Coronary artery (tissue), 2 donors: ENCODE measurements at regions not wholly inside any gene's neighbourhood (a gene's known extent, or its start where the extent isn't known, plus 50 kb on each side); places are given as distances from the start of the nearest gene placed in this dataset.

Experiments used
- DNase-seq: peaks from one replicate; pipeline ENCODE4 v3.0.0-alpha.2; 2017; ENCODE audit warnings: low spot score
- H3K27ac ChIP-seq, 2 donors: fragments of 200-600 bp; sonication (generic); one replicate each; pipeline ENCODE4 v1.5.1; 2016 to 2019
- H3K4me3 ChIP-seq: fragments of 200-600 bp; sonication (generic); 2 replicates; pipeline ENCODE4 v1.5.1; 2016; ENCODE audit warnings: mild to moderate bottlenecking, moderate library complexity
- TF ChIP-seq, protein P1 (sequence below): fragments of 200-600 bp; sonication (generic); IDR thresholded peaks from one replicate; pipeline ENCODE4 v1.5.1; 2019; ENCODE audit warnings: antibody characterized with exemption

DNA sequence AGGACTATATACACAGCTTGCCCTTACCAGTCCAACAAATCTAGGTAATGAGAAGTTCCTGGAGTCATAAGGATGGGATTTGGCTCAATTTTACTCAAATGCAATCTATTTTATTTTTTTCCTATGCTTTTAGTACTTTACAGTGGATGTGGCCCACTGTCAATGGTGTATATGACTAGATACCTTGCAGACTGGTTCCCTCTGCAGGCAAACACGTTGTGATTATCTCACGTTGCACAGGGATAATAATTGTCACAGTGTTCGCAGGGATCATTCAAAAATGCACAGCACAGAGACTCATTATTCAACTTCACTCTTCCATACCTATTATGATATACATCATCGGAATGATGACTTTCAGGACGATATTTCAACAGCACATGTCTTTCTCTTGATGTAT is 359.7 kb downstream of the MBD2 start:
- no peak overlapping the region for H3K27ac ChIP-seq
- no peak overlapping the region for H3K4me3 ChIP-seq
- no peak for DNase-seq
- TF ChIP-seq, protein P1, sequence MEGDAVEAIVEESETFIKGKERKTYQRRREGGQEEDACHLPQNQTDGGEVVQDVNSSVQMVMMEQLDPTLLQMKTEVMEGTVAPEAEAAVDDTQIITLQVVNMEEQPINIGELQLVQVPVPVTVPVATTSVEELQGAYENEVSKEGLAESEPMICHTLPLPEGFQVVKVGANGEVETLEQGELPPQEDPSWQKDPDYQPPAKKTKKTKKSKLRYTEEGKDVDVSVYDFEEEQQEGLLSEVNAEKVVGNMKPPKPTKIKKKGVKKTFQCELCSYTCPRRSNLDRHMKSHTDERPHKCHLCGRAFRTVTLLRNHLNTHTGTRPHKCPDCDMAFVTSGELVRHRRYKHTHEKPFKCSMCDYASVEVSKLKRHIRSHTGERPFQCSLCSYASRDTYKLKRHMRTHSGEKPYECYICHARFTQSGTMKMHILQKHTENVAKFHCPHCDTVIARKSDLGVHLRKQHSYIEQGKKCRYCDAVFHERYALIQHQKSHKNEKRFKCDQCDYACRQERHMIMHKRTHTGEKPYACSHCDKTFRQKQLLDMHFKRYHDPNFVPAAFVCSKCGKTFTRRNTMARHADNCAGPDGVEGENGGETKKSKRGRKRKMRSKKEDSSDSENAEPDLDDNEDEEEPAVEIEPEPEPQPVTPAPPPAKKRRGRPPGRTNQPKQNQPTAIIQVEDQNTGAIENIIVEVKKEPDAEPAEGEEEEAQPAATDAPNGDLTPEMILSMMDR: no peak

DNA sequence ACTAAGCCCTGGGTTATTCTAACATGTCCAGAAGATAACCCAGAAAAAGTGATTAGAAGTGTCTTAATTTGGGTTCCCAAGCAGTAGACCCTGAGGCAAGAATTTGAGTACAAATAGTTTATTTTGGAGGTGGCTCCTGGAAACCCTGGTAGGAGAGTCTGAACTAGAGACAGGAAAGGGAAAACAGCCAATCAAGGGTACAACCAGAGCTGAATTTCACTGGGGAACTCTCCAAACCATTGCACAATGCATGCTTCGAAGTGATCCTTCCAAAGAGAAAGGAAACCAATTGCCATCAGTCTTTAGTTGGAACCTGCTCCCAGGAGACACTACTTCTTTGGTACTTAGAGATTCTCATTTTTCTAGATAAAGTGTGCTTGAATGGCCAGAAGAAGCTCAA is 361.5 kb downstream of the MBD2 start:
- TF ChIP-seq, protein P1: no peak
- DNase-seq: no peak
- Histone ChIP-seq H3K27ac (no peak overlapping the region), H3K4me3 (no peak overlapping the region)

DNA sequence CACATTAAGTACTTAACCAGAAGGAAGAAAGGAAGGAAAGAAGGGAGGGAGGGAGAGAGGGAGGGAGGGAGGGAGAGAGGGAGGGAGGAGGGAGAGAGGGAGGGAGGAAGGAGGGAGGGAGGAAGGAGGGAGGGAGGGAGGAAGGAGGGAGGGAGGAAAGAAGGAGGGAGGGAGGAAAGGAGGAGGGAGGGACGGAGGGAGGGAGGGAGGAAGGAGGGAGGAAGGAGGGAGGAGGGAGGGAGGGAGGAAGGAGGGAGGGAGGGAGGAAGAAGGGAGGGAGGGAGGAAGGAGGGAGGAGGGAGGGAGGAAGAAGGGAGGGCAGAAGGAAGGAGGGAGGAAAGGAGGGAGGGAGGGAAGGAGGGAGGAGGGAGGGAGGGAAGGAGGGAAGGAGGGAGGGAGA is 363.3 kb downstream of the MBD2 start:
- Histone ChIP-seq H3K27ac (no peak overlapping the region), H3K4me3 (no peak overlapping the region)
- DNase-seq: no peak
- TF ChIP-seq, protein P1: no peak

DNA sequence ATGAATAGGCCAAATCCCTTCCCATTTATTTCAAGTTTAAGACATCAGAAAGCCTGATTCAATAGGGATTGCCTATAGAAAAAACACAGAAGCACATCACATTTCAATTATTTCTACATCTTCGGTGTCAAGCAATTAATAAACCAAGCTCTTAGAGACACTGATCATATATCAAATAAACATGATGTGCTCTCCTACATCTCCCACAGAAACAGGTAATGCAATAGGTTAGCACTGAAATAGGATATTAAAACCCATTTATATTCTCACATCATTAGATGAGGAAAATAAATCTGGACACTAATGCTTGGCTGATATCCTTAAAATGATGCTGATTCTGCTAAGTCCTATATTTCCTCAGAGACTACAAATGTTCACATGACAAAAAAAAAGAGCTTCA is 364.7 kb downstream of the MBD2 start:
- no peak overlapping the region for H3K4me3 ChIP-seq
- TF ChIP-seq, protein P1: no peak
- DNase-seq: no peak
- H3K27ac ChIP-seq: no peak overlapping the region

DNA sequence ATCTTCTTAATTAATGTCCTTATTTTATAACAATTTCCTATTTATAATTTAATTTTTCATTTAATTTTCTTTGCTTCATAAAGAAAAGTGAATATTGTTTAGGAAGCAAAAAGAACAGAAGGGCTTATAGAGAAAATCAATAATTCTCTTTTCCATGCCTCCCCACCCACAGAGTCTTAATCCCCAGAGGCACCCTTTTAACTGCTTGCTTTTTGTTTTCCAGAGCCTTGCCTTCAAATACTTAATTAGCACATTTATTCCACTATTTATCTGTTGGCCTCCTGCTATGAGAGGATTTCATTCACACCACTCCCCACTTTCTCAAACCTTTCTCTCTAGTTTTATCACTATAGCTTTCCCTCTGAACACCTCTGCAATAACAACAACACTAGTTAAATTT is 373.6 kb downstream of the MBD2 start:
- no peak overlapping the region for H3K4me3 ChIP-seq
- H3K27ac ChIP-seq: no peak overlapping the region
- no peak for DNase-seq
- TF ChIP-seq, protein P1: no peak

DNA sequence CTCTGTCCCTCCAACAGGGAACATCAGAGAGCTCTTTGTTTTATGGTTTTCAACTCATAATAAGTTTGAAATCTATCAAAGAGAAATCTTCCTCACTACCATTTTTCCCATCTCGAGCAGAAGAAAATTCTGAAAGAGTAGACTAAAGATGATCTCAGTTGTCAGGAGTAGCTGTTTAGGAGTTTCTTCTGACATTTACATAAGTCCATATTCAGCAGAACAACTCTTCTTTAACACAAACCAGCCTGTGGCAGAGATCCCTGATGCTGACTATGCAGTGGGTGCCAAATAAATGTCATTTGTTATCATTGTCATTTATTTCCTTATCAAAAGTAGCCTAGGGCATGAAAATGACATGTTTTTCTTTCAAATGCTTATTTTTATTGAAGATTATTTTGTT is 380.7 kb downstream of the MBD2 start:
- Histone ChIP-seq H3K4me3 (no peak overlapping the region), H3K27ac (no peak overlapping the region)
- DNase-seq: no peak
- TF ChIP-seq, protein P1: no peak

DNA sequence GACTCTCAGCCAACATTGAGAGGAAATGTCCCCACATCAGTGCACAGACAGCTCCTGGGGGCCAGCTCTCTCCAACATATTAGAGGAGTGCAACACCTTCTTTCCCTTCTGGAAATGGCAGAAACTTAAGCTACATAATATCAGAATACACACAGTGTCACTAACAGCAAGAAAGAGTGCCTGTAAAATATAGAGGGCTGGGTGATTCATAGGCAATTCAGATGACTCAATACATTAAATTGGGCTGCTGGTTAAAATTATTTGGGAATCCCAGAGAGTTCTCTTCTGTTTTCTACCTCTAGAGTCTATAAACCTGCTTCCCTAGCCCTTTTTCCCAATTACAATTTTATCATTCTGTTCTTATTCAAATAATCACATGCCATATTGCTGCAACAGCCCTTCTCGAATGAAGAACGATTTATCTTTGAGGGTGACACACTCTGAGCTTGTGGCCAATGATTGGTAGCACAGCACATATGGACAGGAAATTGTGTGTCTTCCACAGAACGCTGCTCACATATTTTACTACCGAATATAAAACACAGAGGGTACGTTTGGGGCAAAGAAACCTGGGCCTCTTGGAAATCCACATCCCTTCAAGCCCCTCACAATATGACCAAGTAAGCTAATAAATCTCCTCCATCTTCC is 381.2 kb downstream of the MBD2 start:
- H3K4me3 ChIP-seq: no peak overlapping the region
- DNase-seq: no peak
- TF ChIP-seq, protein P1: no peak
- H3K27ac ChIP-seq: no peak overlapping the region
